ENCODE measurements at regions not wholly inside any gene's neighbourhood (a gene's known extent, or its start where the extent isn't known, plus 50 kb on each side); places are given as distances from the start of the nearest gene placed in this dataset.

DNA sequence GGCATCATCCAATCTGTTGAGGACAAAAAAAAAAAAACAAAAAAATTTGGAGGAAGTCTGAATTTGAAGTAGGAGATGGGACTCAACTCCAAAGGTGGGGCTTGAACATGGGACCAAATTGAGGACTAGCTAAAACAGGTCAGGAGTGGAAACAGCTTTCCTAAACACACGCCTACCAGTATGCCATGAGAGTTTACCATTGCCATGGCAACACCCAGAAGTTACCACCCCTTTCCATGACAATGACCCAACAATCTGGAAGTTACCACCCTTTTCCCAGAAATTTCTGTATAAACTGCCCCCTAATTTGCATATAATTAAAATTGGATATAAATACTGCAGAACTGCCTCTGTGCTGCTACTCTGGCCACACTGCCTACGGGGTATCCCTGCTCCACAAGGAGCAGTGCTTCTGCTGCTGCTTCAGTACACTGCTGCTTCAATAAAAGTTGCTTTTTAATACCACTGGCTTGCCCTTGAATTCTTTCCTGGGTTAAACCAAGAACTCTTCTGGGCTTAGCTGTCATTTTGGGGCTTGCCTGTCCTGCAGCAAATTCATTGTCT, 73.3 kb upstream of the FSIP2 start:
- Mint-ChIP-seq H3K36me3 (ENCODE audit: low read depth) (no peaks in the 10 kb centered on the region), H3K4me1 (peaks cover 6% of the 10 kb centered on the region), H3K27me3 (ENCODE audit: insufficient read depth) (no peaks in the 10 kb centered on the region), H3K9me3 (no peaks in the 10 kb centered on the region), H3K27ac (no peak overlapping the region), H3K4me3 (no peak overlapping the region)
- TF ChIP-seq, protein P1, sequence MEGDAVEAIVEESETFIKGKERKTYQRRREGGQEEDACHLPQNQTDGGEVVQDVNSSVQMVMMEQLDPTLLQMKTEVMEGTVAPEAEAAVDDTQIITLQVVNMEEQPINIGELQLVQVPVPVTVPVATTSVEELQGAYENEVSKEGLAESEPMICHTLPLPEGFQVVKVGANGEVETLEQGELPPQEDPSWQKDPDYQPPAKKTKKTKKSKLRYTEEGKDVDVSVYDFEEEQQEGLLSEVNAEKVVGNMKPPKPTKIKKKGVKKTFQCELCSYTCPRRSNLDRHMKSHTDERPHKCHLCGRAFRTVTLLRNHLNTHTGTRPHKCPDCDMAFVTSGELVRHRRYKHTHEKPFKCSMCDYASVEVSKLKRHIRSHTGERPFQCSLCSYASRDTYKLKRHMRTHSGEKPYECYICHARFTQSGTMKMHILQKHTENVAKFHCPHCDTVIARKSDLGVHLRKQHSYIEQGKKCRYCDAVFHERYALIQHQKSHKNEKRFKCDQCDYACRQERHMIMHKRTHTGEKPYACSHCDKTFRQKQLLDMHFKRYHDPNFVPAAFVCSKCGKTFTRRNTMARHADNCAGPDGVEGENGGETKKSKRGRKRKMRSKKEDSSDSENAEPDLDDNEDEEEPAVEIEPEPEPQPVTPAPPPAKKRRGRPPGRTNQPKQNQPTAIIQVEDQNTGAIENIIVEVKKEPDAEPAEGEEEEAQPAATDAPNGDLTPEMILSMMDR (conservative IDR thresholded peaks at IDR 0.05) = no peak
- H3K27me3 ChIP-seq (ENCODE audit: control insufficient read depth, insufficient read depth, low read length, poor library complexity, severe bottlenecking) = no peaks in the 10 kb centered on the region
- H3K9ac ChIP-seq (ENCODE audit: extremely low read depth, low read length, poor library complexity, severe bottlenecking) = no peak overlapping the region
- no peaks in the 10 kb centered on the region for H3K9me3 ChIP-seq (ENCODE audit: control insufficient read depth, low read length)
- DNase-seq = no peak
- H3K36me3 ChIP-seq (ENCODE audit: control insufficient read depth, insufficient read depth, low read length) = no peaks in the 10 kb centered on the region
- no peak overlapping the region for H3K27ac ChIP-seq (ENCODE audit: low read depth, low read length)
- H3K4me1 ChIP-seq (ENCODE audit: control insufficient read depth, insufficient read depth, low read length) = peaks cover 3% of the 10 kb centered on the region
- H3K4me3 ChIP-seq (ENCODE audit: low read length) = no peak overlapping the region
- WGBS, 2 experiments (ENCODE audit: insufficient coverage in 1 of 2, insufficient read length in 1 of 2) = 80 to 91% methylated on average over 1 to 2 of the region's 2 CpGs

DNA sequence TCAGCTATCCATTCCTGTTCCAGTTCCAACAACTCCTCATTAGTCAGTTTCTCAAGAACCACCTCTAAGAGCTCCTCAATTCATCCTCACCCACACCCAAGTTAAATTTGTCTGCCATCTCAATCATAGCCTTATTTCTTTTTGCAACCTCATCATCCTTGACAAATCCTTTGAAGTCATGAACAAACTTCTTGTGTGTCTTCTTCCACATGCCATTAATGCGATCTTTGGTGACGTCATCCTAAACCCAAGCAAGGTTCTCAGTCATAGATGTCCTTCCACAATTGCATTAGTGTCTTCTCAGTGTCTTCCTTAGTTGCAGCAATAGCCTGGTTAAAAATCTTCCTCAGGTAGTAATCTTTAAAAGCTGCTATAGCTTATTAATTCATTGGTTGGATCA, 71.2 kb upstream of the FSIP2 start:
- no peaks in the 10 kb centered on the region for H3K36me3 Mint-ChIP-seq (ENCODE audit: low read depth)
- H3K9me3 ChIP-seq (ENCODE audit: control insufficient read depth, low read length) = no peaks in the 10 kb centered on the region
- no peak overlapping the region for H3K27ac Mint-ChIP-seq
- TF ChIP-seq, protein P1 (conservative IDR thresholded peaks at IDR 0.05) = no peak
- H3K27me3 ChIP-seq (ENCODE audit: control insufficient read depth, insufficient read depth, low read length, poor library complexity, severe bottlenecking) = no peaks in the 10 kb centered on the region
- H3K27me3 Mint-ChIP-seq (ENCODE audit: insufficient read depth) = no peaks in the 10 kb centered on the region
- H3K4me3 ChIP-seq (ENCODE audit: low read length) = no peak overlapping the region
- no peaks in the 10 kb centered on the region for H3K9me3 Mint-ChIP-seq
- no peak for DNase-seq
- H3K27ac ChIP-seq (ENCODE audit: low read depth, low read length) = no peak overlapping the region
- no peaks in the 10 kb centered on the region for H3K36me3 ChIP-seq (ENCODE audit: control insufficient read depth, insufficient read depth, low read length)
- H3K9ac ChIP-seq (ENCODE audit: extremely low read depth, low read length, poor library complexity, severe bottlenecking) = no peak overlapping the region
- 96 to 100% methylated on average over 2 of the region's 2 CpGs for WGBS, 2 experiments (ENCODE audit: insufficient coverage in 1 of 2, insufficient read length in 1 of 2)
- H3K4me1 ChIP-seq (ENCODE audit: control insufficient read depth, insufficient read depth, low read length) = peaks cover 3% of the 10 kb centered on the region
- H3K4me1 Mint-ChIP-seq = peaks cover 6% of the 10 kb centered on the region
- H3K4me3 Mint-ChIP-seq = no peak overlapping the region

DNA sequence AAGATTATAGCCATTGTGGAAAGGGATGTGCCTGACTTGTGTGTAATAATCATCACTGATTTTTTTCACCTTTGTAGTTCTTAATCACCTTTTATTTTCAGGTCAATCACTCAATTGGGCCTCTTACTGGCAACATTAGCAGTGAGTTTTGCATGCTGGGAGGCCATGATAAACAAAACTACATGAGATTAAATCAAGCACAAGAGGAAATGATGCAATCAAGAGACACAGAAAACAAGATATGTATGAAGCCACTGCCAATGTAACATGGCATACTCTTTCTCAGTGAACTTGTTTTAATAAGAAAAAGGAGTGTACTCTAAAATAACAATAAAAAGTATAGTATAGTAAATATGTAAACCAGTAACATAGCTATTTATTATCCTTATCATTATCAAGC, 69.9 kb upstream of the FSIP2 start:
- Histone ChIP-seq H3K9me3 (ENCODE audit: control insufficient read depth, low read length) (no peaks in the 10 kb centered on the region), H3K4me3 (ENCODE audit: low read length) (no peak overlapping the region), H3K36me3 (ENCODE audit: control insufficient read depth, insufficient read depth, low read length) (no peaks in the 10 kb centered on the region), H3K9ac (ENCODE audit: extremely low read depth, low read length, poor library complexity, severe bottlenecking) (no peak overlapping the region), H3K27ac (ENCODE audit: low read depth, low read length) (no peak overlapping the region), H3K4me1 (ENCODE audit: control insufficient read depth, insufficient read depth, low read length) (peaks cover 3% of the 10 kb centered on the region), H3K27me3 (ENCODE audit: control insufficient read depth, insufficient read depth, low read length, poor library complexity, severe bottlenecking) (no peaks in the 10 kb centered on the region)
- Mint-ChIP-seq H3K9me3 (no peaks in the 10 kb centered on the region), H3K4me3 (no peak overlapping the region), H3K36me3 (ENCODE audit: low read depth) (no peaks in the 10 kb centered on the region), H3K27me3 (ENCODE audit: insufficient read depth) (no peaks in the 10 kb centered on the region), H3K27ac (no peak overlapping the region), H3K4me1 (peaks cover 6% of the 10 kb centered on the region)
- TF ChIP-seq, protein P1 (conservative IDR thresholded peaks at IDR 0.05) = no peak
- no peak for DNase-seq
